ENCODE measurements at regions not wholly inside any gene's neighbourhood (a gene's known extent, or its start where the extent isn't known, plus 50 kb on each side); places are given as distances from the start of the nearest gene placed in this dataset.

DNA sequence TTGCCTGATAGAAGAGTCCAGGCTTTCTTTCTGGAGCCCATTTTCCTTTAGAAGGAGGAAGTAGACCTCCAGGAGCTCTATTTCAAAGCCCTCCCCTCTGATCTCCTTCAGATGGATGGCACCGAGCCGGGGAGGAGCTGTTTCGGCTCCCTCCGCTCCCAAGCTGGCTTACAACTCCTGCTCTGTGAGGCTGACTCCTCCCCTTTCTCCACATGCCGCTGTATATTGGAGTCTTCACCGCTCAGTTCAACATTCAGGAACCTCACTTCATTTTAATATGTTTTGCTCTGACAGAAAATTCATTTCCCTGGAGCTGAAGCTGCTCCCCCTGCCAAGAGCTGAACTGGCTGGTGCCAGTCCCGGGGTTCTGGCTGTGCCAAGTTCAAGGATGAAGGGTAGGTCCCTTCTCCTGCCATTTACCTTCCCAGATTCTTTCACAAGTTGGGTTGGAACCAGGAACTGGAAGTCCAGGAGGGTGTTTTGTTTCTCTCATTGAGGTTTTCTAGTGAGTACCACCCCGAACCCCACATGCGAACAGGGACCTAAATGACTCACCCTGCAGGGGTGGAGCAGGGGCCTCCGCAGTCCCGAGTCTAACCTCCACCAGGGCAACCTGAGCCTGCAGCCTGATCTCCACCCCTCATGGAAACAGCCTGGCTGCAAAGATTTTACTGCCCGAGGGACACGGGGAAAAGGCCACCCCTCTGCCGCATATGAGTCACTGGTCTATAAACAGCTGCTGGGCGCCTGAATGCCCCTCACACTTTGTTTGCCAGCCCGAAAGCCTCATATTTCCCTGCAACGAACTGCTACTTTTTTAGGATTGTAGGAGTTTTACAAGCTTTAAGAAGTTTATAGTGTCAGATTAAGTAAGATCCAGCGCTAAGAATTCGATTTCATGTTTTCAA lies 68.6 kb upstream of the FOXA2 start:
- H3K9me3 ChIP-seq, result no peaks in the 10 kb centered on the region
- intact Hi-C loops (cut with DNase I), result no loop called here
- H3K4me3 ChIP-seq, result no peak overlapping the region
- H3K27me3 ChIP-seq, result peaks cover 0 to 25% (median 14%) of the 10 kb centered on the region in 3 donors
- TF ChIP-seq, protein P1, sequence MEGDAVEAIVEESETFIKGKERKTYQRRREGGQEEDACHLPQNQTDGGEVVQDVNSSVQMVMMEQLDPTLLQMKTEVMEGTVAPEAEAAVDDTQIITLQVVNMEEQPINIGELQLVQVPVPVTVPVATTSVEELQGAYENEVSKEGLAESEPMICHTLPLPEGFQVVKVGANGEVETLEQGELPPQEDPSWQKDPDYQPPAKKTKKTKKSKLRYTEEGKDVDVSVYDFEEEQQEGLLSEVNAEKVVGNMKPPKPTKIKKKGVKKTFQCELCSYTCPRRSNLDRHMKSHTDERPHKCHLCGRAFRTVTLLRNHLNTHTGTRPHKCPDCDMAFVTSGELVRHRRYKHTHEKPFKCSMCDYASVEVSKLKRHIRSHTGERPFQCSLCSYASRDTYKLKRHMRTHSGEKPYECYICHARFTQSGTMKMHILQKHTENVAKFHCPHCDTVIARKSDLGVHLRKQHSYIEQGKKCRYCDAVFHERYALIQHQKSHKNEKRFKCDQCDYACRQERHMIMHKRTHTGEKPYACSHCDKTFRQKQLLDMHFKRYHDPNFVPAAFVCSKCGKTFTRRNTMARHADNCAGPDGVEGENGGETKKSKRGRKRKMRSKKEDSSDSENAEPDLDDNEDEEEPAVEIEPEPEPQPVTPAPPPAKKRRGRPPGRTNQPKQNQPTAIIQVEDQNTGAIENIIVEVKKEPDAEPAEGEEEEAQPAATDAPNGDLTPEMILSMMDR (IDR thresholded peaks at IDR 0.05), result no peak
- TF ChIP-seq POLR2A (IDR thresholded peaks at IDR 0.05) (no peak), EP300 (IDR thresholded peaks at IDR 0.05) (no peak)
- WGBS, 2 donors, result 16 to 50% methylated on average over 19 of the region's 19 CpGs
- no peak for DNase-seq
- H3K4me1 ChIP-seq, result peaks cover 0 to 15% (median 6%) of the 10 kb centered on the region in 4 donors
- H3K27ac ChIP-seq, result no peak overlapping the region
- no peaks in the 10 kb centered on the region for H3K36me3 ChIP-seq

DNA sequence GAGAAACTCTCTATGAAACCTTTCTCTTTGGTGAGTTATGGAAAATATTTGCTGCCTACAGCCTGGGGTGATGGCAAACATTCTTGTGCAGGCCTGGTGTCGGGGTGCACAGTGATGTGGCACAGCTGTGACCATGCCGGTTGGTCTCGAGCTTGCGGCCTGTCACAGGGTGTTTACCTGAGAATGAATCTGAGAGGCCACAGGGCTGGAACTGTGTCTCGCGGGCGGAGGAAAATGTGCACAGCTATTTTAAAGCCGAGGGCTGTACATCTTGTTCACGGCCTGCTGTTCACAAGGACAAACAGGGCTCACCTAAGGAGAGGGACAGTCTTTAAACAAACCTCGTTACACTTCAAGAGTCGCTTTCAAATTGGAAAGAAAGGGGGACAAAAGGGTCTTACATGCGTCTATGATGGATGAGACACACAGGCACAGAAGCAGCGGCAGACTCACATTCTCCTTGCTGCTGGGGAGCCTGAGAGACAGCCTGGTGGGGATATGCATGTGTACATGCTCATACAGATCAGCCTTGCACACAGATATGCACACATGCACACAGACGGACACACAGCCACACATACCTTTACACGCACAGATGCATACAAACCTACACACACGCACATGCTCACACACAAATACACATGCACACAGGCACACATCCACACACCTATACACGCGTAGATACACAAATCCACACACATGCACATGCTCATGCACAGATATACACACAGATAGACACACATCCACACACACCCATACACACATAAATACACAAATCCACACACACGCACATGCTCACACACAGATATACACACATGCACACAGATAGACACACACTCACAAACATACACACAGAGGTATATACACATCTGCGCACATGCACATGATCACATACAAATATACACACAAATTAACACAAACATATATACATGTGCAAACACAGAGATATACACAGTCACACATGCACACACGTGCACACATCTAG lies 69.6 kb upstream of the FOXA2 start:
- 85 to 88% methylated on average over 21 of the region's 21 CpGs for WGBS, 2 donors
- DNase-seq, result no peak
- intact Hi-C loops (cut with DNase I), result no loop called here
- Histone ChIP-seq H3K4me1 (peaks cover 0 to 15% (median 6%) of the 10 kb centered on the region in 4 donors), H3K27me3 (peaks cover 0 to 25% (median 14%) of the 10 kb centered on the region in 3 donors), H3K9me3 (no peaks in the 10 kb centered on the region), H3K36me3 (no peaks in the 10 kb centered on the region), H3K4me3 (no peak overlapping the region), H3K27ac (no peak overlapping the region)
- TF ChIP-seq EP300 (IDR thresholded peaks at IDR 0.05), result no peak
- TF ChIP-seq POLR2AphosphoS5 (IDR thresholded peaks at IDR 0.05), result no peak
- TF ChIP-seq, protein P1 (IDR thresholded peaks at IDR 0.05), result no peak
- TF ChIP-seq POLR2A (IDR thresholded peaks at IDR 0.05), result no peak

DNA sequence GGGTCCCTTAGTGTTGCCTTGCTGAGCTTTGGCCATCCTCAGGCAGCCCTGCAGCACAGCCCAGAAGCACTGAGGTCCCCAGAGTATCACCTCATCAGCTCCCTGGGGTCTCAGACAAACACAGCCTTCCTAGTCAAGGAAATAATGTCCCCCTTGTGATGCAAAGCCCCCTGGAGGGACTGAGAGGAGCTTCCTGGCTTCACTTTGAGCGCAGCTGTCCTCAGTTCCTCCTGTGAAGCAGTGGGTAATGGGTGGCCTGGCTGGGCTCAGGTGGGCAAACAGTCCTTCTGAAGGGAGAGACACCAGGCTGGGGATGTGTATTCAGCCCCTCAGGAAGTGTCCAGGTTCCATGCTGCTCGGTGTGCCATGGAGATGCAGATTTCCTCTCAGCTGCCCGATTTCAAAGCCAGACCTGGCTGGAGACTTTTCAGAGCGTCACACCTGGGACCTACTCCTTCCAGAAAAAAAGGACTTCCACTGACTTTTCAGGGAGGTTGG lies 79.2 kb upstream of the FOXA2 start:
- no peak overlapping the region for H3K27ac ChIP-seq
- peaks cover 0 to 6% (median 0%) of the 10 kb centered on the region in 4 donors for H3K9me3 ChIP-seq
- intact Hi-C loops (cut with DNase I), result no loop called here
- no peaks in the 10 kb centered on the region for H3K27me3 ChIP-seq
- WGBS, 2 donors, result 42 to 56% methylated on average over 4 of the region's 4 CpGs
- no peak for TF ChIP-seq POLR2AphosphoS5 (IDR thresholded peaks at IDR 0.05)
- TF ChIP-seq, protein P1 (IDR thresholded peaks at IDR 0.05), result no peak
- TF ChIP-seq POLR2A (IDR thresholded peaks at IDR 0.05), result no peak
- TF ChIP-seq EP300 (IDR thresholded peaks at IDR 0.05), result no peak
- no peak overlapping the region for H3K4me3 ChIP-seq
- no peak for DNase-seq
- H3K36me3 ChIP-seq, result no peaks in the 10 kb centered on the region
- H3K4me1 ChIP-seq, result no peaks in the 10 kb centered on the region

DNA sequence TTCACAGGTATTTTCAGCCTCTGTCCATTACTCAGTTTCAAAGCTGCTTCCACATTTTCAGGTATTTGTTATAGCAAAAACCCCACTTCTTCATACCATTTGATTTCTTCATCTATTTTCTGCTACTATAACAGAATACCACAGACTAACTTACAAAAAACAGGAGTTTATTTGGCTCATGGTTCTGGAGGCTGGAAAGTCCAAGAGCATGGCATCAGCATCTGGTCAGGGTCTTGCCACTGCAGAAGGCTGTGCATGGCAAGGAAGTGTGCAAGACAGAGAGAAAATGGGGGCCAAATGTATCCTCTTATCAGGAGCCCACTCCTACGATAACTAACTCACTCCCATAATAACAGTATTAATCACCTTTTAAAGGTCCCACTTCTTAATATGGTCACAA lies 82.8 kb upstream of the FOXA2 start:
- Histone ChIP-seq H3K27ac (no peak overlapping the region), H3K9me3 (peaks cover 0 to 6% (median 3%) of the 10 kb centered on the region in 4 donors), H3K36me3 (no peaks in the 10 kb centered on the region), H3K4me1 (no peaks in the 10 kb centered on the region), H3K27me3 (peaks cover 0 to 8% (median 0%) of the 10 kb centered on the region in 3 donors), H3K4me3 (no peak overlapping the region)
- TF ChIP-seq POLR2A (IDR thresholded peaks at IDR 0.05) (no peak), EP300 (IDR thresholded peaks at IDR 0.05) (no peak), POLR2AphosphoS5 (IDR thresholded peaks at IDR 0.05) (no peak)
- TF ChIP-seq, protein P1 (IDR thresholded peaks at IDR 0.05), result no peak
- intact Hi-C loops (cut with DNase I), result no loop called here
- no peak for DNase-seq
- WGBS, 2 donors, result 81 to 86% methylated on average over 1 of the region's 1 CpG

Measured in sigmoid colon (tissue), 6 donors.